ENCODE measurements at regions not wholly inside any gene's neighbourhood (a gene's known extent, or its start where the extent isn't known, plus 50 kb on each side); places are given as distances from the start of the nearest gene placed in this dataset.
"Not testable (repeated sequence)": the region's sequence is repeated elsewhere in the genome, so short reads cannot be mapped to it uniquely, and the experiment has no call there.

GRCh38 chr7:55261386-55261770 lies 103.8 kb upstream of the LANCL2 start:
- TF ChIP-seq CTCF (IDR thresholded peaks at IDR 0.05; ENCODE audit: unreplicated experiment): no peak
- peaks cover 43% of the 10 kb centered on the region for H3K27me3 Mint-ChIP-seq (ENCODE audit: insufficient read depth, unreplicated experiment)
- CTCF ChIA-PET: interaction anchor here (1.1 kb wide), 1 partner anchor 488 kb away, joined by 3 read pairs; no protein-coding TSS in a partner anchor
- no TSS peak for BruUV-seq (replicated peaks)
- intact Hi-C loops (cut with micrococcal nuclease): no loop called here
- no peaks in the 10 kb centered on the region for H3K4me1 Mint-ChIP-seq (ENCODE audit: insufficient read depth, unreplicated experiment)
- H3K4me3 Mint-ChIP-seq (ENCODE audit: unreplicated experiment): no peak overlapping the region
- H3K36me3 Mint-ChIP-seq (ENCODE audit: insufficient read depth, unreplicated experiment): no peaks in the 10 kb centered on the region
- no peak overlapping the region for H3K27ac Mint-ChIP-seq (ENCODE audit: low read depth, unreplicated experiment)
- POLR2A ChIA-PET: no interaction called here
- H3K9me3 Mint-ChIP-seq (ENCODE audit: unreplicated experiment): no peaks in the 10 kb centered on the region
- DNase-seq (ENCODE audit: unreplicated experiment): no peak

GRCh38 chr7:55265328-55265727 lies 99.8 kb upstream of the LANCL2 start:
- intact Hi-C loops (cut with micrococcal nuclease); H3K4me1 Mint-ChIP-seq (ENCODE audit: insufficient read depth, unreplicated experiment); H3K4me3 Mint-ChIP-seq (ENCODE audit: unreplicated experiment); H3K27ac Mint-ChIP-seq (ENCODE audit: low read depth, unreplicated experiment); H3K9me3 Mint-ChIP-seq (ENCODE audit: unreplicated experiment); DNase-seq (ENCODE audit: unreplicated experiment); BruUV-seq (replicated peaks); H3K36me3 Mint-ChIP-seq (ENCODE audit: insufficient read depth, unreplicated experiment): not testable (repeated sequence)
- POLR2A ChIA-PET: interaction anchor here (1.1 to 1.3 kb wide), 2 partner anchors 10 to 17 kb away, joined by 3 read pairs; no protein-coding TSS in a partner anchor
- CTCF ChIA-PET: interaction anchor here (1.6 to 2.8 kb wide), 4 partner anchors 10 to 492 kb away, joined by 4 to 31 read pairs (median 10); no protein-coding TSS in a partner anchor
- peaks cover 43% of the 10 kb centered on the region for H3K27me3 Mint-ChIP-seq (ENCODE audit: insufficient read depth, unreplicated experiment)

GRCh38 chr7:55265836-55266642 lies 99.1 kb upstream of the LANCL2 start:
- Mint-ChIP-seq H3K4me3 (ENCODE audit: unreplicated experiment) (no peak overlapping the region), H3K27ac (ENCODE audit: low read depth, unreplicated experiment) (no peak overlapping the region), H3K9me3 (ENCODE audit: unreplicated experiment) (no peaks in the 10 kb centered on the region), H3K4me1 (ENCODE audit: insufficient read depth, unreplicated experiment) (no peaks in the 10 kb centered on the region), H3K36me3 (ENCODE audit: insufficient read depth, unreplicated experiment) (peaks cover 4% of the 10 kb centered on the region), H3K27me3 (ENCODE audit: insufficient read depth, unreplicated experiment) (peaks cover 43% of the 10 kb centered on the region)
- BruUV-seq (replicated peaks): no TSS peak
- CTCF ChIA-PET: interaction anchor here (1.2 to 2.8 kb wide), 5 partner anchors 11 to 492 kb away, joined by 4 to 31 read pairs (median 6); no protein-coding TSS in a partner anchor
- no peak for DNase-seq (ENCODE audit: unreplicated experiment)
- POLR2A ChIA-PET: interaction anchor here (1.1 kb wide), 1 partner anchor 18 kb away, joined by 3 read pairs; no protein-coding TSS in a partner anchor
- TF ChIP-seq CTCF (IDR thresholded peaks at IDR 0.05; ENCODE audit: unreplicated experiment): no peak
- intact Hi-C loops (cut with micrococcal nuclease): no loop called here

- Mint-ChIP-seq H3K4me1 (ENCODE audit: insufficient read depth, unreplicated experiment) (no peaks in the 10 kb centered on the region), H3K36me3 (ENCODE audit: insufficient read depth, unreplicated experiment) (peaks cover 4% of the 10 kb centered on the region), H3K27ac (ENCODE audit: low read depth, unreplicated experiment) (no peak overlapping the region), H3K4me3 (ENCODE audit: unreplicated experiment) (no peak overlapping the region), H3K9me3 (ENCODE audit: unreplicated experiment) (no peaks in the 10 kb centered on the region), H3K27me3 (ENCODE audit: insufficient read depth, unreplicated experiment) (peaks cover 21% of the 10 kb centered on the region)
- intact Hi-C loops (cut with micrococcal nuclease): no loop called here
- ChIA-PET CTCF (interaction anchor here (0.5 to 1.1 kb wide), 7 partner anchors 16 to 1944 kb away, joined by 3 to 8 read pairs (median 5); no protein-coding TSS in a partner anchor), POLR2A (no interaction called here)
- peak; percentile 24 for DNase-seq (ENCODE audit: unreplicated experiment)
- BruUV-seq (replicated peaks): no TSS peak
- peak; percentile 18 for TF ChIP-seq CTCF (IDR thresholded peaks at IDR 0.05; ENCODE audit: unreplicated experiment)
Observed at GRCh38 chr7:55271069-55271626, 94.0 kb upstream of the LANCL2 start.

Measured in MCF 10A (cell line).